ENCODE measurements at regions not wholly inside any gene's neighbourhood (a gene's known extent, or its start where the extent isn't known, plus 50 kb on each side); places are given as distances from the start of the nearest gene placed in this dataset.

GRCh38 chr3:174777813-174778212 lies 81.3 kb upstream of the NAALADL2 start:
- DNase-seq (ENCODE audit: low read depth) = no peak

DNA sequence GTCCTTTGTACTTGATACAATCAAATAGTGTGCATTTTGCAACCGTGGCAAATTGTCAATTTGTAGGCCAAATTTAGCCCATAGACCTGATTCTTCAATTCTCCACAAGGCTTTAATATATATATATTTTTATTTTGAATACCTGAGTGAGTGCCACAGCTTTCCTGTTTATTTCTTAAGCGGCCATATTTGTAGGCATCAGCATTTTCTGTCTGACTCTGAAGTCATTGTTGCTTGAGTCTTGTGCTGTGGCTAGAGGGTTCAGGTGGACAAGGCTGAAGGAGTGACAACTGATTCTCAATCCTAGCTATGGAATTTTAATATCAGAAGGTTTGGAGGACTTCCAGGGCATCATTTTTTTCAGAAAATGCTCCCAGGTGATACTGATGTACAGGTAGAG lies 75.6 kb upstream of the NAALADL2 start:
- no peak for DNase-seq (ENCODE audit: low read depth)

DNA sequence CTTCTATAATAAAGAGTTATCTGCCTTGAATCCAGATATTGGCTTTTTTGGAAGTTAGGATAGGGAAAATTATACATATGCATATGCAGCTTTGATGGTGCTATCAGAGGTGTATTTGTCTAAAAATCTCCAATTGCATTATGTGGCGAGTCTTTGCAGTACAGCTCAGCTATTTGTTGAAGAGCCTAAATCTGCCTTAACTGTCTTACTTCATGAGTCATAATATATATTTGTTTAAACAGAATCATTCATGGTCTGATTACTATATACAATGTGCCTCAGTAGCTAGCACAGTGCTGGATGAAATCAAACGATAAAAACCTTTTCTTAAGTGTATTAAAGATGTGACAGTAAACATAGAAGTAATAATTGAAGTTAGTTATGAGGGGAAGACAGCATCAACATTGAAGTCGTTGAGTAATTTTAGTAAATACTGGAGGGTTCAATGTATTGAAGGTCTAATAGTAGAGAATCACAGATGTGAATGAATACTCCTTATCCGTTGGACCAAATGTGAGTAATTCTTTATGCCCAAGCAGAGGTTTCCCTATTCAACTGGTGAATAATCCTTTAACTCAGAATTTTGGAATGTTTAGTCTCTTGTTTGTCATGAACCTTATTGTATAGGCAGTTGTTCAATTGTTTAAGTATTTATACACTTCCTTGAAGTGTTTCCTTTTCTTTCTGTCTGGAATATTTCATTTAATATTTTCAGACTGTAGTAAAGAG lies 74.8 kb upstream of the NAALADL2 start:
- DNase-seq (ENCODE audit: low read depth) = no peak

- DNase-seq (ENCODE audit: low read depth) = no peak
These were observed 72.3 kb upstream of the NAALADL2 start for GRCh38 chr3:174786825-174787224.

DNA sequence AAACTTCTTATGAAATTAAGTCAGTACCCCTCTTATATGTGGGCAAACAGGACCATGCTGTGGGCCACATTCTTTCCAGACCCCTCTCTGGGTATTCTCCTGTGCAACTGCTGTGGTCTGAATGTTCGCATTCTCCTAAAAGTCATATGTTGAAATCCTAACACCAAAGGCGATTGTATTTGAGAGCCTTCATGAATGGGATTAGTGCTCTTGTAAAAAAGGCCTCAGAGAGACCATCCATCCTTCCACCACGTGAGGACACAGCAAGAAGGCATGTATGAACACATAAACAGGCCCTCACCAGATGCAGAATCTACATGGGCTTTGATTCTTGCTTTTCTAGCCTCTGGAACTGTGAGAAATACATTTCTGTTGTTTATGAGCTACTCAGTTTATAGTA lies 68.0 kb upstream of the NAALADL2 start:
- no peak for DNase-seq (ENCODE audit: low read depth)

GRCh38 chr3:174792864-174793263 lies 66.3 kb upstream of the NAALADL2 start:
- no peak for DNase-seq (ENCODE audit: low read depth)
